ENCODE measurements at regions not wholly inside any gene's neighbourhood (a gene's known extent, or its start where the extent isn't known, plus 50 kb on each side); places are given as distances from the start of the nearest gene placed in this dataset.
A peak's percentile ranks its signal among the peaks of the same experiment; 100 is the strongest.

DNA sequence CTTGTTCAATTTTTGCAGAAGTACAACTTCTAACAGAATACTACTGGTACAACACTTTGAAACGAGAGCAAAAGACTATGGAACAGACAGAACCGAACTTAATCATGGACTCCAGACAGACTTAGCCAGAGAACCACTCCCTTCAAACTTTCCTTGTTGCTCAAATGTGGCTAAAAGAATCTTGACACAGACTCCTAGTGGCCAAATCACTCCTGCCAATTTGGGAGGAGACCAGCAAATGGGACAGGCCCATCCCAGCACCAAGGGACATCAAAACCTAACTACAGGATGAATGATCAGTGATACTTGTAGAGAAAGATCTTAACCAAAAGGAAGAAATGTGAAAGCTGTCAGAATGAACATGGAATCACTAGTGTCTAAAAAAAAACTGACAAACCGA, 154.0 kb downstream of the MATN1 start:
- no peak for FAIRE-seq
- no peak for DNase-seq (ENCODE audit: low spot score)
- Histone ChIP-seq H2AFZ (ENCODE audit: low read length) (no peak overlapping the region), H3K9me3 (ENCODE audit: low read length) (no peaks in the 10 kb centered on the region), H3K9ac (ENCODE audit: insufficient read depth, low read depth, low read length) (no peak overlapping the region), H3K27me3 (ENCODE audit: control insufficient read depth in 1 of 2, insufficient read depth in 2 of 2, low read length in 2 of 2) (peaks cover 0 to 1% of the 10 kb centered on the region in 2 experiments; a peak in 2 of 5 replicates), H3K27ac (ENCODE audit: extremely low read length, insufficient read depth, low read length) (no peak overlapping the region), H3K4me3 (replicated peaks in 1 of 3; ENCODE audit: insufficient read depth in 1 of 3, low read depth in 2 of 3, low read length in 3 of 3) (no peak overlapping the region), H4K20me1 (ENCODE audit: insufficient read depth, low read length) (no peaks in the 10 kb centered on the region), H3K79me2 (ENCODE audit: insufficient read depth, low read length) (no peaks in the 10 kb centered on the region), H3K4me1 (ENCODE audit: insufficient read depth, low read length) (no peaks in the 10 kb centered on the region), H3K4me2 (ENCODE audit: low read depth, low read length) (no peak overlapping the region), H3K36me3 (replicated peaks in 1 of 2; ENCODE audit: control insufficient read depth in 1 of 2, insufficient read depth in 2 of 2, low read length in 2 of 2) (no peaks in the 10 kb centered on the region)
- no TSS peak for BruUV-seq (replicated peaks)
- POLR2A ChIA-PET, result no interaction called here
- WGBS (ENCODE audit: low lambda C conversion rate), result 0% methylated on average over 3 of the region's 3 CpGs
- no peak for TF ChIP-seq SMAD1 (CRISPR knock-in tag; IDR thresholded peaks at IDR 0.05; ENCODE audit: borderline replicate concordance, low read depth)
- in situ Hi-C loops (cut with HindIII; ENCODE audit: extremely low pct_ligation_motif_present, low pct_unique_long_range_greater_than_20kb), result no loop called here
- ATAC-seq, result no peak
- CTCF ChIA-PET (ENCODE audit: low intra/inter-chr PET ratio, low total read pairs), result no interaction called here
- intact Hi-C loops (cut with micrococcal nuclease; ENCODE audit: unreplicated experiment), result no loop called here

DNA sequence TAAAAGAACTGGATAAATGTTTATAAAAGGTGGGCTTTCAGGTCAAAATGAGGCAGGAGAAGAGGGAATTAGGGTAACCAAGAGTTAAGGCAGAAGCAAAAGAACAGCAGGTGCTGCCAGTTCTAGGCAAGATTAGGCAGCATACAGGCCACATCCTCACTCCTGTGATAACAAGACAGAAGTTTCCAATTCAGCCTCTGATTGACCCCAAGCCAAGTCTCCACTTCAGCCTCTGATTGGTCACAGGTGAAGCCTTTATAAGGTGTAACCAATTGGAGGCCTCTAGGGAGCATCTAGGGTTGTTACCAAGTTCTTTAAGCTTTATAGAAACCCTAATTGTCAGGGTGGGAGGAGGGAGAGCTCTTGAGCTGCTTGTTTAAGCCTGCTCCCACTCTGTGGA, 160.8 kb downstream of the MATN1 start:
- CTCF ChIA-PET (ENCODE audit: low intra/inter-chr PET ratio, low total read pairs), result no interaction called here
- no peak overlapping the region for H3K9ac ChIP-seq (ENCODE audit: insufficient read depth, low read depth, low read length)
- no peaks in the 10 kb centered on the region for H3K4me1 ChIP-seq (ENCODE audit: insufficient read depth, low read length)
- ATAC-seq (no peak), FAIRE-seq (no peak), DNase-seq (ENCODE audit: low spot score) (no peak)
- TF ChIP-seq ZNF20 (CRISPR knock-in tag; IDR thresholded peaks at IDR 0.05) (0 out of 2 replicates have a peak, but pooled peaks have one; percentile 73), ZNF768 (CRISPR knock-in tag; IDR thresholded peaks at IDR 0.05) (no peak)
- TF ChIP-seq, protein P1, sequence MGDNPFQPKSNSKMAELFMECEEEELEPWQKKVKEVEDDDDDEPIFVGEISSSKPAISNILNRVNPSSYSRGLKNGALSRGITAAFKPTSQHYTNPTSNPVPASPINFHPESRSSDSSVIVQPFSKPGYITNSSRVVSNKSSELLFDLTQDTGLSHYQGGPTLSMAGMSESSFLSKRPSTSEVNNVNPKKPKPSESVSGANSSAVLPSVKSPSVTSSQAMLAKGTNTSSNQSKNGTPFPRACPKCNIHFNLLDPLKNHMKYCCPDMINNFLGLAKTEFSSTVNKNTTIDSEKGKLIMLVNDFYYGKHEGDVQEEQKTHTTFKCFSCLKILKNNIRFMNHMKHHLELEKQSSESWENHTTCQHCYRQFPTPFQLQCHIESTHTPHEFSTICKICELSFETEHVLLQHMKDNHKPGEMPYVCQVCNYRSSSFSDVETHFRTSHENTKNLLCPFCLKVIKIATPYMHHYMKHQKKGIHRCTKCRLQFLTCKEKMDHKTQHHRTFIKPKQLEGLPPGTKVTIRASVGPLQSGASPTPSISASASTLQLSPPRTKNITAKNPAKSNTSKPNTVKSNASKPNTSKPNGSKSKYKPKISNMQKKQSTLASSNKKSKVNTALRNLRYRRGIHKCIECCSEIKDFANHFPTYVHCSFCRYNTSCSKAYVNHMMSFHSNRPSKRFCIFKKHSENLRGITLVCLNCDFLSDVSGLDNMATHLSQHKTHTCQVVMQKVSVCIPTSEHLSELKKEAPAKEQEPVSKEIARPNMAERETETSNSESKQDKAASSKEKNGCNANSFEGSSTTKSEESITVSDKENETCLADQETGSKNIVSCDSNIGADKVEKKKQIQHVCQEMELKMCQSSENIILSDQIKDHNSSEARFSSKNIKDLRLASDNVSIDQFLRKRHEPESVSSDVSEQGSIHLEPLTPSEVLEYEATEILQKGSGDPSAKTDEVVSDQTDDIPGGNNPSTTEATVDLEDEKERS (CRISPR knock-in tag; IDR thresholded peaks at IDR 0.05), result no peak
- no peak overlapping the region for H3K4me2 ChIP-seq (ENCODE audit: low read depth, low read length)
- no peaks in the 10 kb centered on the region for H3K36me3 ChIP-seq (replicated peaks in 1 of 2; ENCODE audit: control insufficient read depth in 1 of 2, insufficient read depth in 2 of 2, low read length in 2 of 2)
- POLR2A ChIA-PET, result no interaction called here
- no peaks in the 10 kb centered on the region for H3K79me2 ChIP-seq (ENCODE audit: insufficient read depth, low read length)
- no peak overlapping the region for H2AFZ ChIP-seq (ENCODE audit: low read length)
- peaks cover 35% of the 10 kb centered on the region for H3K9me3 ChIP-seq (ENCODE audit: low read length)
- in situ Hi-C loops (cut with HindIII; ENCODE audit: extremely low pct_ligation_motif_present, low pct_unique_long_range_greater_than_20kb), result no loop called here
- no TSS peak for BruUV-seq (replicated peaks)
- no peaks in the 10 kb centered on the region for H4K20me1 ChIP-seq (ENCODE audit: insufficient read depth, low read length)
- H3K27me3 ChIP-seq (ENCODE audit: control insufficient read depth in 1 of 2, insufficient read depth in 2 of 2, low read length in 2 of 2), result no peaks in the 10 kb centered on the region
- no peak overlapping the region for H3K4me3 ChIP-seq (replicated peaks in 1 of 3; ENCODE audit: insufficient read depth in 1 of 3, low read depth in 2 of 3, low read length in 3 of 3)
- intact Hi-C loops (cut with micrococcal nuclease; ENCODE audit: unreplicated experiment), result no loop called here
- no peak overlapping the region for H3K27ac ChIP-seq (ENCODE audit: extremely low read length, insufficient read depth, low read length)
